Stimulated activated CD4-positive, alpha-beta T cell treated with anti-CD3 and anti-CD28 coated beads, Interleukin-2, amount 100 ng/mL, for 24 hours (primary cell): ENCODE measurements at regions not wholly inside any gene's neighbourhood (a gene's known extent, or its start where the extent isn't known, plus 50 kb on each side); places are given as distances from the start of the nearest gene placed in this dataset.
"Not testable (repeated sequence)": the region's sequence is repeated elsewhere in the genome, so short reads cannot be mapped to it uniquely, and the experiment has no call there.

Experiments
- DNase-seq, 2 donors: peaks; one replicate each; pipeline ENCODE4 v3.0.0-alpha.2; 2020

- DNase-seq = no peak
Measured at GRCh38 chr2:113337809-113338208, 59.1 kb upstream of the PAX8 start.

- not testable (repeated sequence) for DNase-seq
Measured at GRCh38 chr2:113336040-113336439, 57.3 kb upstream of the PAX8 start.

DNA sequence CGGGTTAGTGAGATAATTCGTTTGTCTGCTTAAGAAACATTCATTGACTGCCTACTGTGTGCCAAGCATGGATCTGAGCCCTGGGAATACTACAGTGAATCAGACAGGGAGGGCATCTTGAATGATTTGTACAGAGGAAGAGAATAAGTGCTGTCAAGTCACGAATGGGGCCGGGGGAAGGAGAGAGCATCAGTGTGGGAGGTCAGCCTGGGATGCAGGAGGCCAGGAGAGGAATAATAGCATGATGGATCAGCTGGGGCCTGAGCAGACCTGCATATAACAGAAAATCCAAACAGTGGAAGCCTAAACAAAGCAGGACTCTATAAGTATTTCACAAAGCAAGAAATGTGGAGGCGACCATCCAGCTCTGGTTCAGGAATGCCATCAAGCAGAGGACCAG, 55.4 kb upstream of the PAX8 start:
- DNase-seq = no peak

DNA sequence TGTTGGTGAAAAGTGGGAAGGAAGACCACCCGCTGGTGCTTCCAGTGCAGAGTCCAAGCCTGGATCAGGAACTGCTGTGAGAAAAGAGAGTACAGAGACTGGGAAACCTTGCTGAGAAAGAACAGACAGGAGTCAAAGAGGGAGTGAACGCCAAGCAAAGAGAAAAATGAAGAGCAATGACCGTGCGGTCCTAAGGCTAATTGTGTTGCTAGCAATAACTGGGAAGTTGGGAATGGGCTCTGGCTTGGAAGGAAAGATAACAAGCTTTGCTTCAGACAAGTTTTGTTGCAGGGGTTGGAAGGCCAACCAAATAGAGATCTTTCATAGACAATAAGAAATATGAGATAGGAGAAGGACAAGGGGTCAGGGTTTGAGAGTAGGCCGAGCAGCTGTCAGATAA, 55.0 kb upstream of the PAX8 start:
- not testable (repeated sequence) for DNase-seq

DNA sequence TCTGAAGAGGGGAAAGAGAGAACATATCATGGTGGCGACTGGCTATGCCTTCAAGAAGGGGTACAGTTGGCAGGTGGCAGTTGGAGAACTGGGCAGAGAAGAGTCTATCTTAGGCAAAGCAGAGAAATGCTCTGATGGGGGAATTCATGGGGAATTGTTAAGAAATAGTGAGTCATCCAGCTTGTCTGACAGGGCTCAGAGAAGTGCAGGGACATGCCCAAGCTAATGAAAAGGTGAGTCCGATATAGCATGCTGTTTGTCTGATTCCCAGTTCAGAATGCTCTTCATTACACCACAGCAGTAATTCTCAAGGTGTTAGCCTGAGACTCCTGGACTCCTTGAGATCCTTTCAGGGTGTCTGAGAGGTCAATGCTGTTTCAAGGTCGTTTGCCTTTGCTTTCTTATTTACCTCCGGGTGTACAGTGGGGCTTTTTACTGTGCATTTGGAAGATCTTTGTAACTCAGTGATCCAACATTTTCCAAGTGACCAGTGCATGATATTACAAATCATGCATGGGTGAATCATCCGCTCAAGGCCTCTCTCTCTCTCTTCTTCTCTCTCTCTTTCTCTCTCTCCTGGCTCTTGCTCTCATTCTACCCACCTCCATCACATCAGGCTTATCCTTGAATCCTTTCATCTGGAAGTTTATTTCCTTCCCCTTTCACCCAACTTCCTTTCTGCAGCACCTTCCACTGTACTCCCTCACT, 51.5 kb upstream of the PAX8 start:
- not testable (repeated sequence) for DNase-seq

- DNase-seq = not testable (repeated sequence)
Measured at GRCh38 chr2:113328973-113329372, 50.3 kb upstream of the PAX8 start.

GRCh38 chr2:113328572-113328971, 49.9 kb upstream of the PAX8 start:
- not testable (repeated sequence) for DNase-seq
